8988T (cell line): ENCODE measurements at regions not wholly inside any gene's neighbourhood (a gene's known extent, or its start where the extent isn't known, plus 50 kb on each side); places are given as distances from the start of the nearest gene placed in this dataset.

Experiments
- DNase-seq: peaks from one replicate; pipeline ENCODE4 v3.0.0; 2011

DNA sequence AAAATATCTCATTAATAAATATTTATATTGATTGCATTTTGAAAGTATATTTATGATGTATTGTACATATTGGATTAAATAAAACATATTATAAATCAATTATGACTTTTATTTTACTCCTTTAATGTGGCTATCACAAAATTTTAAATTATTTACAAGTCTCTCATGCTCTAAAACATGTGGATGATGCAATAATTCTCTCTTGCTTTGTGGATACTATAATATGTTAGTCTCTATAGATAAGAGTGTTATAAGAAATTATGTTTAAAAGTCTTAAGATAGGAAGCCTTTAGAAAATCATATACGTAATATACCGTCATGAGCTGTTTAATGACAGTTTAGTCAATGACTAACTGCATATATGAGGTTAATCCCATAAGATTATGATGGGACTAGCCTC, 547.4 kb upstream of the ALCAM start:
- no peak for DNase-seq

DNA sequence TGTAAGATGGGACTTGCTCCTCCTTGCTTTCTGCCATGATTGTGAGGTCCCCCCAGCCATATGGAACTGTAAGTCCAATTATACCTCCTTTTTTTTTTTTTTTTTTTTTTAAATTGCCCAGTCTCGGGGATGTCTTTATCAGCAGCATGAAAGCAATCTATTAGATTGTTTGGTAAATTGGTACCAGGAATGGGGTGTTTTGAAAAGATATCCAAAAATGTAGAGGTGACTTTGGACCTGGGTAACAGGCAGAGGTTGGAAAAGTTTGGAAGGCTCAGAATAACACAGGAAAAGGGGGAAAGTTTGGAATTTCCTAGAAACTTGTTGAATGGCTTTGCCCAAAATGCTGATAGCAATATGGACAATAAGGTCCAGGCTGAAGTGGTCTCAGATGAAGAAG, 545.8 kb upstream of the ALCAM start:
- no peak for DNase-seq

DNA sequence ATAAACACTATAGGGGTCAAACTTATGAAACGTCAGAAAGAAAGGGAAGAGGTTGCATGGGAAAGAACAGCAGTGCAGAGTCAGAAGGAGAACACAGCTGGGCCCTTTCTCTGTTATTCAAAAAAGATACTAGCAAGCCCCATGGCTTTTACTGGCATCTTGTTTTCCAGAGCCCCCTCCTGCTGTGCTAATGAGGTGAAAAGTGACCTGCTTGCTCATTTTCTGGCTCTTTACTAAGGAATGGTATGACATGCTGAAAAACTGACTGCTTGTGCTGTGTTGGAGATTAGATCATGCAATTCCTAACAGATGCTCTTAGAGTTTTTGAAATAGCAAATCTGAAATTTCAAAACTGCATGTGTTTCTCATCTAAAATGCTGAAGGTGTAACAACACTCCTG, 541.6 kb upstream of the ALCAM start:
- no peak for DNase-seq

DNA sequence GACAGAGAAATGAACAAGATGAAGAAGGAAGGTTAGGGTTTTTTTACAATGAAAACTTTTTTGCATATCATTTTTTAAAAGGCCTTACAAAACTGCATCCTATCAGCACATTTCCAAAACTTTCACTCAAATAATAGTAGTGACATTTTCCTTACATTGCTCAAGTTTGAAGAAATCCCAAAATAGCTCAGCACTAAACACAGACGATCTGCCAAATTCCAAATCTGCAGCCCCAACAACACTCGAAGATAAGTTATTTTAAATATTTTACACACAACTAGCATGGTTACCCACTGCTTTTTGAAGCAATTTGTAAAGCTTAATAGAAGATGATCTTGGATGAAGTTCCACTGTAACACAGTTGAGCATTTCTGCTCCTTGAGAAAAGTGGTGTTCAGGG, 535.6 kb upstream of the ALCAM start:
- no peak for DNase-seq

DNA sequence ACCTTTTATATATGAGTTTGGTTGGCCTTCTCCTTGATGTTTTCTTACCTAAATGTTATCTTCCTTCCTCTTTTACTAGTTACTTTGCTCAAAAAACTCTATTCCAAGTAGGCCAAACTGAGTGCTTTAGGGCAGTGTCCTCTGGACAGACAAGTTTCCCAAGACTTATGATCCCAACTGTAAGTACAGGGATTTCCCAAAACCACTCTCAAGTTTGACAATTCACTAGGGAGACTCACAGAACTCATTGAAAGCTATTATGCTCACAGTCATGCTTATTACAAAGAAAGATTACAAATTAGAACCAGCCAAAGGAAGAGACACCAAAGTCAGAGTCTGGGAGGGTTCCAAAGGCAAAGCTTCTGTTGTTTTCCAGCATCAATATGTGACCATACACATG, 534.2 kb upstream of the ALCAM start:
- DNase-seq: no peak

DNA sequence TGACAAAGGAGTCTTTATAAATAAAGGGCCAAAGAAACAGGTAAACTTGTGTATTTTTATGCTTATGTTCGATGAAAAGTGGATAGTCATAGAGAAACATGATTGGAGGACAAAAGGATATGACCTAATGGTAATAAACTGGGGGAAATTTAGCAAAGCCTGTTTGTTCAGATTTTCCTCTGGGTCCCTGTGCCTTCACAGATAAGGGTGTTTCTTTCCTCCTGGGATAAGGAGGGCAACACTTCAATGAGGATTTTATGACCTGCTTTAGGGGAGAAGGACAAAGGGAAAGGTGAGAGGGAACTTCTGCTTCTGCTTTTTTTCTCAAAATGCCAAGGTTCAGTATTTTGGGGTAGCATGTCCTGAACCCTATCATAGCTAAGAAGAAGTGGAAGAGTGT, 531.3 kb upstream of the ALCAM start:
- no peak for DNase-seq

DNA sequence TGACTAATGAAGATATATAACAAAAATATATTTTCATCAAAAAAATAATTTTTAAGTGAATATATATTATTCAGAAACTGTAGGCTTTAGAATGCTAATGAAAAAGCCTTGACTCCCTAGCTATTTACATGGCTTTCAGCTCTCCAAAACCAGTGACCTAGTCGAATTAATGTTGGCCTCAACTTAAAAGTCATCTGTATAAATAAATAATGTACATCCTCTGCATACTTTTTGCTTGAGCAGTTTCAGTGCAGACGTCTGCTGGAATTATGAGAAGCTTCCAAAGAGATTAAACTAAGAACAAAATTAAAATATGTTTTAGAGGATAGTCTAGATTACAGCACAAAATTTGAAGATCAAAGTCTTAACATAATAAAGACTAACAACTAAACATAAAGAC, 520.4 kb upstream of the ALCAM start:
- DNase-seq: no peak

DNA sequence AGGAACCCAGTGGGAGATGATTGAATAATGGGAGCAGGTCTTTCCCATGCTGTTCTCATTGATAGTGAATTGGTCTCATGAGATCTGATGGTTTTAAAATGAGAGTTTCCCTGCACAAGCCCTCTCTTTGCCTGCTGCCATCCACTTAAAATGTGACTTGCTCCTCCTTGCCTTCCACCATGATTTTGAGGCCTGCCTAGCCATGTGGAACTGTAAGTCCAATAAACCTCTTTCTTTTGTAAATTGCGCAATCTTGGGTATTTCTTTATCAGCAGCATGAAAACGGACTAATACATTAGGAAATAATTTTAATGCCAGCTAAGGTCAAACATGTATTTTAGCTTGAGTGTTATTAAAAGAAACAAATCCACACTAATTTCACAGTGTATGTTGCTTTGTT, 517.6 kb upstream of the ALCAM start:
- no peak for DNase-seq

DNA sequence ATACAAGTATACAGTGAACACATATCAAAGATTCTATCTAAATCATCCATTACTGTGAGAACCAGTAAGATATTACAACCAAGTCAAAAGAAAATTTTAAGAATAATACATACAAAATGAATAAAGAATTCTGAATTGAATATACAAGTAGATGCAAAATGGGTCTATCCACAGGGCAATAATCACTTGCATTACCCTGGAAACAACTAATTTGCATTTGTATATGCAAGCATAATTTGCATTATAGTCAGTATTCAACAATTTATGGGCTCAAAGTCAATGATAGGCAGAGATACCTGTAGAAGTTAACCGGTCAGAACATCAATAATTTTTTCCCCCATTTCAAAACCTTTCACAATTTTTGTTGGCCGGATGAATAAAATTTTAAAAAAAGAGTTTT, 512.2 kb upstream of the ALCAM start:
- DNase-seq: no peak

DNA sequence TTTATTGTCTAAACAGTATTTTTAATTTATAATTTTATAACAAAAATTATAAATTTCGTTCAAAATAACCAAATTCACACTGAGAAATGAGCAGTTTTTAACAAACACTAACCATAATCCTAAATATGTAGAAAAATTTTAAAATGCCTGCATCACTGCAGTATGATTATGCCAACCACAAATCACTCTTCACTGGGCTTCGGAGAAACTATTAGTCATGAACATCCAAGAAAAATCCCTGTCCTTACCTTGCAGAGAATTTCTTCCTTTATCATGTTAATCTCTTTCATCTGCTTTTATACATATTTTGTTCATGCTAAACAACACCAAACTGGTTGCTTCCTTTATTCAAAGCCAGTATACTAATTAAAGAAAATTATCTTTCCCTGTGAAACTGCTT, 511.0 kb upstream of the ALCAM start:
- DNase-seq: no peak

DNA sequence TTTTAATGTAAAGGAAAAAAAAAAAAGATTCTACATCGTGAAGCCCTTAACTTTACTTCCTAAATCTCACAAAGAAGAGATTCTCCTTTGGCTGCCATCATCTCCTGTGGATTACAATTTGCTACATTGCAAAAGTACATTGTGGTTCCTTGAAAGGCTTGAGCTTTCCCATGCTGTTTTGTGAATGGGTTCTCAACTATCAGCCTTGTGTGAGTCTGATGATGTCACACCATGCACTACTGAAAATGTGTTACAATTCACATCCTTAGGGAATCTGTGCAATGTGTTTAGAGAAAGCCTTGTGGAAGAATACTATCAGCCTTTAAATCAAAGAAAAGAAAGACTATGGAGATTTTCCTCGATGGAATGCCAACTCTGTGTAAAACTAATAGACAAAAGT, 510.0 kb upstream of the ALCAM start:
- no peak for DNase-seq

DNA sequence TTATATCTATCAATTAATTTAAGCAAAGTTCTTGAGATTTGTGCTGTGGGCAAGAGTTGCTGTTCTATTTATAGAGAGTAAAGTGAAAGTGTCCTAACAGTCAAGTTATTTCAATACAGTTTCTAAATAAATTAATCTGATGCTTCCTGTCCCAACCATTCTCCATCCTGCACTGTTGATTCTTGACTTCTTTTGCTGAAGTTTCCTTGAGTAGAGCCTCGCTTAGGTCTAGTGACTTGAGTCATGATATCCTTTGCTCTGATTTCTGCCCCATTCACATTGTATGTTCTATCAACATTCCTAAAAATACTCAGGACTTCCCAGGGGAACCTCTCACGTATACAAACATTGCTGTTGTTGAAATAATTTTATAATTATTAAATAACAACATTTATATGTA, 498.4 kb upstream of the ALCAM start:
- no peak for DNase-seq

DNA sequence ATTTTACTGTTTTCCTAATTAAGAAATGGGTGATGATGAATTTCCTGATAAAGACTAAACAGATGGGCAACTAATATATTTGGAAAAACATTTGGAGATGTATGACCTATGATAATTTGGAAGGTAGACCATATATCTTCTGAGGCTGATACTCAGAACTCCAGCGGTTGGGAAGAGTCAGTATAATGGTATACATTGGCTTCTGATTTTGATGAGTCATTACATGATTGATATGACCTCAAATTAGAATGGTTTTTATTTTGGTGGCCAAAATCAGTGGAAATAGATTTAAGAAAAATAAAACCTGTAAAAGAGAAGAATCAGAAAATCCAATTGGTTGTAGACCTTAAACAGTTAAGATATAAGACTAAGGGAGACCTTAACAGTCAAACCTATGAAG, 496.4 kb upstream of the ALCAM start:
- DNase-seq: no peak

DNA sequence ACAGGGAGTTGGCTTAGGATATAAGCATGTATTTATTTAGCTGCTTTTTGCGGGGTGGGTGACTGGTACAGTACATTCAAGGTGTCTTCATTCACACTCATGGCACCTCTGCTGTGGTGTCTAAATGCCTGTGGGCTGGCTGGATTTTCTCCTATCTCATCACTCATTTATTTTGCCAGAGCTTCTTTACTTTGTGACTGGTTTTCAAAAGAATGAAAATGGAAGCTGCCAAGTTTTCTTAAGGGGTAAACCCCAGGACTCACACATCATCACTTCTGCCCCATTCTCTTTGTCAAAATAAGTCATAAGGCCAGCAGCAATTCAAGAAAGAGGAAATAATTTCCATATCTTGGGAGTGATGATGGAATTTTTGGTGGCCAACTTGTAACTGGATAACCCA, 493.4 kb upstream of the ALCAM start:
- DNase-seq: no peak

DNA sequence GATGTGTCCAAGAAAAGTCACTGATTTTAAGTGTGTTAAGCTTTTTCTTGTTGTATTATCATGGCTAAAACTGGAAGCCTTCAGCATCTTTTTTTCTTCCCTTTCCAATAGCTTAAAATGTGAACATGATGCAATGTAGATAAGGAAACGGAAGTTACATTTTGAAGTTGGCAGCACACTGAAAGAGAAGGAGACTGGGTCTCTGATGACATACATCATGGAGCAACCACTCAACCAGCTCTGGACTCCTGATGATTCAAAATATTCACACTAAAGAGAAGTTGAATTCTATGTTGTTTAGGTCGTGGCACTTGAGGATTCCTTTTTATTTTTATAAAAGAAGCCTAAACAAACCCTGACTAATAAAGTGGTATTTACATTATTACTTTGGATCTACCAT, 488.3 kb upstream of the ALCAM start:
- no peak for DNase-seq

DNA sequence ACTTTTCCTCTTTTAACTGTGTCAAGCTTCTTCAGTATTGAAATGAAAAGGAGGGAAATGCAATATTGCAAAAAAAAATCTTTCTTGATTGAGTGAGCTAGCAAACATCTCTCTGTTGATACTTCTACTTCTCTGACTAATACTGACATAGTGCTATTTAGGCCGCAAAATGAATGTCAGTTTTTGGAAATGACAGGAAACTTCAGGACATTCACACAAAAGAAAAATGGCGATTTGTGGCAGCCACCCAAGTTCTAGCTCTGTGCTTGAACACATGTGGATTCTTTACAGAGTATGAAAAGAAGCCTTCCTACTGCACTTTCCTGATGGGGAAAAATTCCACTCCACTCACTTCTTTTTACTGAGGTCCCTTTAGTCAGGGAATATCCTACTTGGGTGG, 486.8 kb upstream of the ALCAM start:
- no peak for DNase-seq

DNA sequence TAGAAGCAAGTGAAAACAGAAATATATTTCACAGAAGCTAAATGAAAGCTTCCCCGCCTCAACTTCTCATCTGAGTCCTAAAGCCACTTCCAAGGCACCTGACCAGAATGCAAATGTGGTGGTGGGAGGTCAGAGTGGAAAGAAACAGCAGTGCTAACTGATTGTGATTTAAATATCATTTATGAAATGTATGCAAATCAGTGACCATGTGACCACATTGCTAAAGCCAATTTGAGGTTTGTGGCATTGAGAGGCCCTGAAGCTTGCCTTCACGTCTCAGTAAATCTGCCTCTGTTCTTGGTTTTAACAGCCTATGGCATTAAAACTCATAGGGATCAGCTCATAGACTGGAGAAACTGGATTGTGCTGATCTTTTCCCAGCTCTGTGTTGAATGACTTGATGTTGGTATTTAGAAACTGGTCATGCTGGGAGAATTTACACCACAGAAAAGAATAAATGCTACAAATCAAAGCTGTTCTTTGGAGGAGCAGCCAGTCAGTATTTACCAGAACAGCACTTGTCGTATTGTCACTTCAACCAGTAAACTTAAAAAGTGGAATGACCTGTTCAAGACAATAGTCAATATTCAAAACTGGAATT, 481.4 kb upstream of the ALCAM start:
- no peak for DNase-seq

DNA sequence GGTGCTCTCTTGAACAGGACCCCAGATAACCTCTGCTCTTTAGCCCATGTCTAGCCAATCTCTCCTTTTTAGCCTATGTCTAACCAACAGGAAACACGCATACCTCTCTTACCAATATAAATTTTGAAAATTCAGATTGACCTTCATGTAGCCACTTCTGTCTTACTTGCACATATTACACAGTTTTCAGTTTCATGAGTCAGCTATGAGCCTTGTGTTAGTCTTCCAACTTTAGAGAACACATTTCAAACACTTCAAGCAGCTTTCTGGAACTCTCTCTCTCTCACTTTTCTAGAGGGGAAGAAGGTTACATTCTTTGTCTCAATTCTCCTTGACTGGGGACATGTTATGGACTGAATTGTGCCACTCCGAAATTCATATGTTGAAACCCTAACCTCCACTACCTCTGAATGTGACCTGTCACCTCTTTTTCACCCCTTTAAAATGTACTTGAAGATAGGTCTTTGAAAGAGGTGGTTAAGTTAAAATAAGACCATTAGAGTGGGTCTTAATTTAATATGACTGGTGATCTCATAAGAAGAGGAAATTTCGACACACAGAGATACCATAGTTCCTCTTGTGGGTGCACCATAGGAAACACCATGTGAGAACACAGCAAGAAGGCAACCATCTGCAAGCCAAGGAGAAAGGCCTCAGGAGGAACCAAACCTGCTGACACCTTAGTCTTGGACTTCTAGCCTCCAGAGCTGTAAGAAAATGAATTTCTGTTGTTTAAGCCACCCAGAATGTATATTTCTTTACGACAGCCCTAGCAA, 480.3 kb upstream of the ALCAM start:
- no peak for DNase-seq

DNA sequence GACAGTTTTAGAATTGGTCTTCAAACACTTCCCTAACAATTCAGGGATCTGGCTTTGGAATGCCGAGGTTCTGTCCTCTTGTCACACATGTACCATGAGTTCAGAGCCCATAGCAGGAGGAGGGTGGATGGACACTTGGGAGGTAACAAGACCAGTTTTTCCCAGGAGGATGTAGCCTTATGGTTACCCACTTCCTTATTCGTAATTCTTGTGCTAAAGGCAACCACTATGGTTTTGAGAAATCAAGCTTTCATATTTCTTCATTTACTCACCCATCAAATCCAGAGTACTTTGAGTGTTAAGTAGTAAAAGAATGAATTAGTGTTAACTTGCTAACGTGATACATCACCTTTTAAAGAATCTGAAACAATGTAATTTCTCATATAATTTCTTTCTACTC, 479.6 kb upstream of the ALCAM start:
- no peak for DNase-seq

DNA sequence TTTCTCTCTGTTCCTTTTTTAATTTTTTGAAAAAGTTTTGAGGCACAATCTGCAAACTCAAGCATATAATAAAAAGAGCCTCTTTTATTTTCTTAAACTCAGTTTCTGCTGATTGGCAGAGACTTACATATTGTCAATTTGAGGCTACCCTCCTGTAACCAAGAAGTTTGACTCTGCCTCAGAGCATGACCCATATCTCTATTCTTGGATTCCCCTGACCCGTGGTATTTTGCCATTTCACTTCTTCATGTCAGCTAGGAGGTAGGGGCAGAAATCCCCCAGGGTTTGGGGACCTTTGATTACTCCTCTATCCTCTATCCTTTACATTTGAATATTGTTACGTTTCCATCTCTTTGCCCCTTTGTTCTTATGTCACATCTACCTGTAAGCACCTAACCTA, 479.1 kb upstream of the ALCAM start:
- no peak for DNase-seq

DNA sequence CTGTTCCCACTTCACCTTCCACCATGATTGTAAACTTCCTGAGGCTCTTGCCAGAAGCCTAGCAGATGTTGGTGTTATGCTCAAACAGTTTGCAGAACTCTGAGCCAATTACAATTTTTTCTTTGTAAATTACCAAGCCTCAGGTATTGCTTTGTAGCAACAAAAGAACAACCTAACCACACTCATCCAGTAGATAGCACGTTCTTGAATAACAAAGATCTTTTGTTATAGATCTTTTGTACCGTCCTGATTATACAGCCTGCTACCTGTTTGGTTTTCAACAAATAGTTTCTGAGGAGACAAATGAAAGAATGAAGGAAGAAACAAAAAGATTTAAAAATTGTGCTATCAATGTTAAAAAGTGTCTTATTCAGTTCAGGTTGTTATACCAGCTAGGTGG, 474.7 kb upstream of the ALCAM start:
- no peak for DNase-seq

DNA sequence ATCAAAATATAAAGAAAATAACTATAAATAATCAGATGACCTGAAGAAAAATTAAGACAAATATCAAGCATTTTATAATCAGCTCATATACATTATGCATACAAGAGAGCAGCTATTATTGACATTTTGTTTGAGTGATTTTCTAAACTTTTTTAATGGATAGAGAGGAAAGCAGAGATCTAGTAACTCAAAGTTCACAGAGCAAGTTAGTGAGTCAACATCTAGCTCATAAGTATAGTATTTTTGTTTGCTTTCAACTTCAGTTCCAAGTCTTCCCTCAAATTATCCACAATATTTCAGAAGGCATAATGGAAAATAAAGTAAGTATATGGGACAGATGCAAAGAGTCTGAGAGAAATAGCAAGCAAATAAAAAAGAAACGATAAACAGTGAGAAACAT, 470.1 kb upstream of the ALCAM start:
- DNase-seq: no peak

DNA sequence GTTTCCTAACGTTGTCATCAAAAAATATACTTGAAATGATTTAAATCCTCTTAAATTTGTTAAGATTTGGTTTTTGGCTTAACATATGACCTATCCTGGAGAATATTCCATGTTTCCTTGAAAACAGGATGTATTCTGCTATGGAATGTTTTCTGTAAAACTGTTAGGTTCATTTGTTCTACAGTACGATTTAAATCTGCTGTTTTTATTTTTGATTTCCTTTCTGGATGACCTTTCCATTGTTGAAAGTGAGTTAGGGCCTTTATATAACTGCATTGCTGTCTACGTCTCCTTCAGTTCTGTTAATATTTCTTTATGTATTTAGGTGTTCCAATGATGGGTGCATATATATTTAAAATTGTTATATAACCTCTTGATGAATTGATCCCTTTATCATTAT, 465.3 kb upstream of the ALCAM start:
- no peak for DNase-seq

DNA sequence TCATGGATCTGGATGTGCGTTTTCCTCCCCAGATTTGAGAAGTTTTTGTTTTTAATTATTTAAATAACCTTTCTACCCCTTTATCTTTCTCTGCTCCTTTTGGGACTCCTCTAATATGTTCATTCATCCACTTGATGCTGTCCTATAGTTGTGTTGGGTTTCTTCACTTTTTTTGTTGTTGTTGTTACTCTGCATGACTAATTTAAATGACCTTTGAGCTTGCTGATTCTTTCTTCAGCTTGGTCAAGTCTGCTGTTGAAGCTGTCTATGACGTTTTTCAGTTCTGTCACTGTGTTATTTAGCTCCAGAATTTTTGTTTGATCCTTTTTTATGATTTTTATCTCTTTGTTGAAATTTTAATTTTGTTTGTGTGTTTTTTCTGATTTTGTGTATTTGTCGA, 463.6 kb upstream of the ALCAM start:
- no peak for DNase-seq

DNA sequence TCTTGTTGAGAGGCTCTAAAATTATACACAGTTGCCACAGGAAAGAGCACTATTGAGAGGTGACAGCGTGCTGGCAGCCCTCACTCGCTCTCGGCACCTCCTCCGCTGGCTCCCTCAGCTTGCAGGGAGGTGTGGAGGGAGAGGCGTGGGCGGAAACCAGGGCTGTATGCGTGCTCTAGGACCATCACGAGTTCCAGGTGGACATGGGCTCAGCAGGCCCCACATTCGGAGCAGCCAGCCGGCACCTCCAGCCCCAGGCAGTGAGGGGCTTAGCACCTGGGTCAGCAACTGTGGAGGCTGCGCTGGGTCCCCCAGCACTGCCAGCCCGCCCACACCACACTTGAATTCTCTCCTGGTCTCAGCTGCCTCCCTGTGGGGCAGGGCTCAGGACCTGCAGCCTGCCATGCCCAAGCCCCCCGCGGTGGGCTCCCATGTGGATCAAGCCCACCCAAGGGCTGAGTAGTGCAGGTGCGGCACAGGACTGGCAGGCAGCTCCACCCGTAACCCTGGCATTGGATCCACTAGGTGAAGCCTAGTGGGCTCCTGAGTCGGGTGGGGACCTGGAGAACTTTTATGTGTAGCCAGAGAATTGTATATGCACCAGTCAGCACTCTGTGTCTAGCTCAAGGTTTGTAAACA, 460.6 kb upstream of the ALCAM start:
- no peak for DNase-seq
